Cardiac fibroblast (primary cell): ENCODE measurements at regions not wholly inside any gene's neighbourhood (a gene's known extent, or its start where the extent isn't known, plus 50 kb on each side); places are given as distances from the start of the nearest gene placed in this dataset.
"Not testable (repeated sequence)": the region's sequence is repeated elsewhere in the genome, so short reads cannot be mapped to it uniquely, and the experiment has no call there.

Experiments used
- DNase-seq, 2 donors: peaks; one replicate each; pipeline versions ENCODE4 v3.0.0 to v3.0.0-alpha.2; 2010; ENCODE audit warnings: low read depth in 2 of 2
- H3K4me3 ChIP-seq, 2 donors: replicated peaks in 1 of 2; 1 replicate in 1 of 2; 2 replicates in 1 of 2; pipeline ENCODE4 v1.5.1; 2011; ENCODE audit warnings: low read depth in 2 of 2, low read length in 2 of 2, mild to moderate bottlenecking in 2 of 2, moderate library complexity in 1 of 2
- TF ChIP-seq, protein P1 (sequence below): IDR thresholded peaks from one replicate; pipeline ENCODE4 v1.5.1; 2011; ENCODE audit warnings: low read depth, mild to moderate bottlenecking, low read length, inconsistent platforms

DNA sequence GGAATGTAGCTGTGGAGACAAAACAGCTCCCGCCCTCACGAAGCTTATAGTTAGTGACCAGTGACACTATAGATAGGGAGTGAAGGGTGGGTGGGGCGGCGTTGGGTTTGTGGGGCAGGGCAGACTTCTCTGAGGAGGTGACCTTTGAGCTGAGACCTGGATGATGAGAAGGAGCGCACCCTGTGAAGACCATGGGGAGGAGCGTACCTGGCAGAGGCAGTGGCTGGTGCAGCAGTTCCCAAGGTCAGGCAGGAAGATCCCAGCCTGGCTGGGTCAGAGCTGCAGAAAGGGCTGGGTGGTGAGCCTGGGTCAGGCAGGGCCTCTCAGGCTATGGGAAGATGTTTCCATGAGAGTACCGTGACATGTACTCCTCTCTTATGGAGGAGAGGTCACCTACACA, 135.0 kb upstream of the RCN1 start:
- TF ChIP-seq, protein P1, sequence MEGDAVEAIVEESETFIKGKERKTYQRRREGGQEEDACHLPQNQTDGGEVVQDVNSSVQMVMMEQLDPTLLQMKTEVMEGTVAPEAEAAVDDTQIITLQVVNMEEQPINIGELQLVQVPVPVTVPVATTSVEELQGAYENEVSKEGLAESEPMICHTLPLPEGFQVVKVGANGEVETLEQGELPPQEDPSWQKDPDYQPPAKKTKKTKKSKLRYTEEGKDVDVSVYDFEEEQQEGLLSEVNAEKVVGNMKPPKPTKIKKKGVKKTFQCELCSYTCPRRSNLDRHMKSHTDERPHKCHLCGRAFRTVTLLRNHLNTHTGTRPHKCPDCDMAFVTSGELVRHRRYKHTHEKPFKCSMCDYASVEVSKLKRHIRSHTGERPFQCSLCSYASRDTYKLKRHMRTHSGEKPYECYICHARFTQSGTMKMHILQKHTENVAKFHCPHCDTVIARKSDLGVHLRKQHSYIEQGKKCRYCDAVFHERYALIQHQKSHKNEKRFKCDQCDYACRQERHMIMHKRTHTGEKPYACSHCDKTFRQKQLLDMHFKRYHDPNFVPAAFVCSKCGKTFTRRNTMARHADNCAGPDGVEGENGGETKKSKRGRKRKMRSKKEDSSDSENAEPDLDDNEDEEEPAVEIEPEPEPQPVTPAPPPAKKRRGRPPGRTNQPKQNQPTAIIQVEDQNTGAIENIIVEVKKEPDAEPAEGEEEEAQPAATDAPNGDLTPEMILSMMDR, result no peak
- DNase-seq, result no peak
- no peak overlapping the region for H3K4me3 ChIP-seq

DNA sequence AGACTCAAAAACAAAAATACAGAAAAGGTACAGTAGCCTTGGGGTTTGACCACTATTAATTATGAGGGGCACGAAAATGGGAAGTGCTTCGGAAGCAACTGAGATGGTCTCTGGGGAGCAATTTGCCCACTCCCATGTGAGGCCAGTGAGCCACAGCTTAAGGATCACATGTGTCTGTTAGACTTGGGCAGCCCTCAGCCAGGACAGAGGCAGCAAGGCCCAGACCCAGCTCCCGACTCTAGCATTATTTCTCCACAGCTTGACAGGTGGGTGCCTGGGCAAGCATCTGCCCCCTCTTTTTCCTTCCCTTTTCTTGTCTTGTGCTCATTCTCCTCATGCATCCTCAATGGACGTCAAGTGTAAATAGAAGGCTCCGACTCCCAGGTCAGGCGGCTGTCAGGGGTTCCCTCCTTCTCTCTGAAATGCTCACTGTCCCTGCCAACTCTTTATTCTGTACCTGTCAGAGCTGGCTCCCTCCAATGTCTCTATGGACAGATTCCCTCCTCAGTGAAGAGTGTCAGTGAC, 137.0 kb upstream of the RCN1 start:
- TF ChIP-seq, protein P1, result no peak
- no peak for DNase-seq
- H3K4me3 ChIP-seq, result no peak overlapping the region

DNA sequence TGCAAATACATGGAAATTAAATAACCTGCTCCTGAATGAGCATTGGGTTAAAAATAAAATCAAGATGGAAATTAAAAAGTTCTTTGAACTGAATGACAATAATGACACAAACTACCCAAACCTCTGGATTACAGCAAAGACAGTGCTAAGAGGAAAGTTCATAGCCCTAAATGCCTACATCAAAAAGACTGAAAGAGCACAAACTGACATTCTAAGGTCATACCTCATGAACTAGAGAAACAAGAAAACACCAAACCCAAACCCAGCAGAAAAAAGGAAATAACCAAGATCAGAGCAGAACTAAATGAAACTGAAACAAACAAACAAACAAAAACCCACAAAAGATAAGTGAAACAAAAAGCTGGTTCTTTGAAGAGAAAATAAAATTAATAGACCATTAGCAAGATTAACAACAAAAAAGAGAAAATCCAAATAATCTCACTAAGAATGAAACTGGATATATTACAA, 138.6 kb upstream of the PAX6 start:
- not testable (repeated sequence) for H3K4me3 ChIP-seq, DNase-seq

DNA sequence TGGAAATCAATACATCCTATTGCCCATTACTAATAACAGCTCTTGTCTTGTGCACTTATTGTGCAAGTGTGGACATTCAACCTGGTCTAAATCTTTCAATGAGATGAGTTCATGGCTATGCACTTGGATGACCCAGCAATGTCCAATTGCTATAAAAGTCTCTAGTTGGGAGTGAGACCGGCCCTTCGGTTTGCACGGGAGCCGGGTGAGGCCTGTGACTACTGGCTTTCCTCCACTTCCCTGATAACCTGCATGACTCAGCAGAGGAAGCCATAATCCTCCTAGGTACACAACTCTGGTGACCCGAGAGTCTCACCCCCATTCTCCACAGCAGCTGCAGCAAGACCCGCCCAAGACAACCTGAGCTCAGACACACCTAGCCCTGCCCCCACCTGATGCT, 135.9 kb upstream of the PAX6 start:
- H3K4me3 ChIP-seq, result no peak overlapping the region
- no peak for DNase-seq
- TF ChIP-seq, protein P1, result no peak

DNA sequence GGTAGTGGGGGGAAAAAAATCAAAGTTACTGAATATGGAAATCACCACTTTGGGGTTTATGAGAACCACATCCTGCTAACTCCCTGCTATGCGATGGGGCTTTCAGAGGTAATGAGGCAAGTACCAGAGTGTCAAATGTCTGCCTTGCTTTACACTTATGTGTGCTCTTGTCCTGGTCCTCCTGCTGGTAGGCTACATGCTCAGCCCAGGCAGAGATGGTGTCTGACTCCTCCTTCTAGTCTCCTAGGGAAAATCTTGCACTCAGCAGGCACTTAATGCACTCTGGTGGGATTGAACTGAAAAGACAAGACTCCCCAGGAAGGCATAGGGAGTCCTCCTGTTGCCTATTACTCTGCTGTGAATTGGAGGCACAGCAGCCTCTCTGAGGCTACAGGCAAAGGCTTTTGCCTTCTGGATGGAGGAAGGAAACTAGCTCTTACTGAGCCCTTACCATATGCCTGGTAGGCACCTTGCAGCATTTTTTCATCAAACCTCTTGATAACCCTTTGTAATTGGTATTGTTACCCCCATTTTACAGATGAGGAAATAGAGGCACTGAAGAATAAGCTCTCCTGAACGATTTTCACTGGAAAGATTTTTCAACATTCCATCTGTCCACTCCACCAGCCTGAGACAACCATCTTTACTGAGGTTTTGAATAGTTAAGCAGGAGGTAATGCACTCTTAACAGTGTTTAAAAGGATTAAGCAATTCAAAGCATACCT, 132.1 kb upstream of the PAX6 start:
- TF ChIP-seq, protein P1, result no peak
- DNase-seq, result no peak
- no peak overlapping the region for H3K4me3 ChIP-seq

DNA sequence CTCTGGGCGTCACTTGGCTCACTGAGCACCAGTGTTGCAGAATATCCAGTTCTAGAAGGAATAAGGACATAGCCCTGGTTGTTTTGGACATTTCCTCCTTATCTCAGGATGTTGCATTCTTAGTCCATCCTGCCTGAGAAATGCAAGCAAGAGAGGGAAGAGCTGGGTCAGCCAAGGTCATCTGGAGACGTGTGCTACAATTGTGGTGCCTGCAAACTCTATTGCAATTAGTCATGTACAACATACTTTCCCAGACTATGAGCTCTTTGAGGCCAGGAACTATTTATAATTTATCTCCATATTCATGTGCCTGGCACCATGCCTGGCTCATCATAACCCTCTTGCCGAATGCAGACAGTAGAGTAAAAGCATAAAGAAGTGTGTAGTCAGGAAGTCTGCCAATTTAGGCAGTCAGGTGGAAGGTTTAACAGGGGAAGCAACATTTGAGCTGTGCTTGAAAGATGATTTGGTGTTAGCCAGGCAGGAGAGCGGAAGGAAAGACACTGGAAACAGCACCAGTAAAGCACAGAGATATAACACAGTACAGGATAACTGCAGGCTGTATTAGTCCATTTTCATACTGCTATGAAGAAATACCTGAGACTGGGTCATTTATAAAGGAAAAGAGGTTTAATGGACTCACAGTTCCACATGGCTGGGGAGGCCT, 129.4 kb upstream of the PAX6 start:
- H3K4me3 ChIP-seq, result no peak overlapping the region
- DNase-seq, result peak; percentile 32 to 33
- TF ChIP-seq, protein P1, result no peak

DNA sequence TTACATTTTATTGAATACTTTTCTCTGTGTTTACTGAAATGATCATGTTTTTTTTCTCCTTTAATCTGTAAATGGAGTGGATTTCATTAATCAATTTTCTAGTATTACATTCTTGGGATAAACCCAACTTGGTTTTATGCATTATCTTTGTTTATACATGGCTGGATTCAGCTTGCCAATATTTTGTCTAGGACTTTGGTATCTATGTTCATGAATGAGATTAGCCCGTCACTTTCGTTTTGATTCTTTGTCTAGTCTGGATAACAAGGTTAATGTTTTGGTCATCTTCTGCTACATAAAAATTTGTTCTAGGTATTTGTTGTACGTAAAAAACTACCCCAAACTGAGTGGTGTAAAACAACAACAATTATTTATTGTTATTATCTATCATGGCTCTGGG, 127.9 kb upstream of the PAX6 start:
- TF ChIP-seq, protein P1, result no peak
- H3K4me3 ChIP-seq, result no peak overlapping the region
- no peak for DNase-seq
